ENCODE measurements at regions not wholly inside any gene's neighbourhood (a gene's known extent, or its start where the extent isn't known, plus 50 kb on each side); places are given as distances from the start of the nearest gene placed in this dataset.
A peak's percentile ranks its signal among the peaks of the same experiment; 100 is the strongest.

DNA sequence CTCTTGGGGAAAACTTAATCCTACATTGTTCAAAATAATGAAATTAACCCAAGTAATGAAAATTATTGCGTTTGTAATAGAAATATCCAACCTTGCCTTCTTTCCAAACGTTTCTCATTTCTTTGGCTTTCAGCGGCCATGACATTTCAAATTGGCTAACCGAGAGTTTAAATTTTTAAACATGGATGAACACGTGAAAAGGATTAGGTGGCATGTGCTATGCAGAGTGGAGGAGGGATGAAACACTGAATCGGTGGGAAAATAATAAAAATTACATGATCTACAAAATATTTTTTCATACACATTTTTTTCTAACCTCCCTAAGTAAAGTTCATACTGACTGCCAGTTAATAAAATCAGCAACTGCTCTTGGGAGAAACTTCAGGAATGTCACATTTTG, 728.4 kb upstream of the PKDCC start:
- DNase-seq (ENCODE audit: low spot score): no peak
- H3K4me1 ChIP-seq (ENCODE audit: insufficient read depth, poor library complexity, severe bottlenecking): peaks cover 3% of the 10 kb centered on the region
- H3K4me3 ChIP-seq (ENCODE audit: severe bottlenecking): no peak overlapping the region
- no peak for ATAC-seq (ENCODE audit: low read depth)
- H3K9me3 ChIP-seq (ENCODE audit: severe bottlenecking): no peaks in the 10 kb centered on the region
- no peaks in the 10 kb centered on the region for H3K36me3 ChIP-seq (ENCODE audit: low read depth)
- H3K27ac ChIP-seq (ENCODE audit: poor library complexity, severe bottlenecking): no peak overlapping the region
- no peaks in the 10 kb centered on the region for H3K27me3 ChIP-seq (ENCODE audit: insufficient read depth, poor library complexity, severe bottlenecking)
- TF ChIP-seq, protein P1, sequence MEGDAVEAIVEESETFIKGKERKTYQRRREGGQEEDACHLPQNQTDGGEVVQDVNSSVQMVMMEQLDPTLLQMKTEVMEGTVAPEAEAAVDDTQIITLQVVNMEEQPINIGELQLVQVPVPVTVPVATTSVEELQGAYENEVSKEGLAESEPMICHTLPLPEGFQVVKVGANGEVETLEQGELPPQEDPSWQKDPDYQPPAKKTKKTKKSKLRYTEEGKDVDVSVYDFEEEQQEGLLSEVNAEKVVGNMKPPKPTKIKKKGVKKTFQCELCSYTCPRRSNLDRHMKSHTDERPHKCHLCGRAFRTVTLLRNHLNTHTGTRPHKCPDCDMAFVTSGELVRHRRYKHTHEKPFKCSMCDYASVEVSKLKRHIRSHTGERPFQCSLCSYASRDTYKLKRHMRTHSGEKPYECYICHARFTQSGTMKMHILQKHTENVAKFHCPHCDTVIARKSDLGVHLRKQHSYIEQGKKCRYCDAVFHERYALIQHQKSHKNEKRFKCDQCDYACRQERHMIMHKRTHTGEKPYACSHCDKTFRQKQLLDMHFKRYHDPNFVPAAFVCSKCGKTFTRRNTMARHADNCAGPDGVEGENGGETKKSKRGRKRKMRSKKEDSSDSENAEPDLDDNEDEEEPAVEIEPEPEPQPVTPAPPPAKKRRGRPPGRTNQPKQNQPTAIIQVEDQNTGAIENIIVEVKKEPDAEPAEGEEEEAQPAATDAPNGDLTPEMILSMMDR (IDR thresholded peaks at IDR 0.05; ENCODE audit: poor library complexity, severe bottlenecking): no peak

- DNase-seq (ENCODE audit: low spot score) (no peak), ATAC-seq (ENCODE audit: low read depth) (no peak)
- Histone ChIP-seq H3K36me3 (ENCODE audit: low read depth) (no peaks in the 10 kb centered on the region), H3K4me3 (ENCODE audit: severe bottlenecking) (no peak overlapping the region), H3K27ac (ENCODE audit: poor library complexity, severe bottlenecking) (no peak overlapping the region), H3K27me3 (ENCODE audit: insufficient read depth, poor library complexity, severe bottlenecking) (no peaks in the 10 kb centered on the region), H3K9me3 (ENCODE audit: severe bottlenecking) (no peaks in the 10 kb centered on the region), H3K4me1 (ENCODE audit: insufficient read depth, poor library complexity, severe bottlenecking) (peaks cover 3% of the 10 kb centered on the region)
- TF ChIP-seq, protein P1 (IDR thresholded peaks at IDR 0.05; ENCODE audit: poor library complexity, severe bottlenecking): no peak
These were observed 727.3 kb upstream of the PKDCC start for GRCh38 chr2:41320491-41320890.

DNA sequence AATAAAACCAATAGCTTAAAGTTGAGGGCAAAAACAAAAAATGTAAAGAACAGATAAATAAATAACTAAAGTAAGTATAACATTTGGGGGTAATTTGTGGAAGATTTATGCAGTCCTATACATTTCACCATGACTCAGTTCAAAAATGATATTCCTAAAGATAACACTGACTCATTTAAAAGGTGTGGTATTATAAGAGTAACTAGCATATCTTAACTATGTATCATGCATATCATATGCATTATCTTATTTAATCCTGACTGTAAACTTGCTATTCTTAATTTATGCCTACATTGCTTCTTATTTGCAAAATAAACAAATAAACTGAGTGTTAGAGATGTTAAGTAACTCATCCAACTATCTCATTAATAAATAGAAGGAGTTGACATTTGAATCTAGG, 726.5 kb upstream of the PKDCC start:
- Histone ChIP-seq H3K36me3 (ENCODE audit: low read depth) (no peaks in the 10 kb centered on the region), H3K27ac (ENCODE audit: poor library complexity, severe bottlenecking) (no peak overlapping the region), H3K27me3 (ENCODE audit: insufficient read depth, poor library complexity, severe bottlenecking) (no peaks in the 10 kb centered on the region), H3K9me3 (ENCODE audit: severe bottlenecking) (no peaks in the 10 kb centered on the region), H3K4me3 (ENCODE audit: severe bottlenecking) (no peak overlapping the region), H3K4me1 (ENCODE audit: insufficient read depth, poor library complexity, severe bottlenecking) (peaks cover 3% of the 10 kb centered on the region)
- peak; percentile 90 for ATAC-seq (ENCODE audit: low read depth)
- TF ChIP-seq, protein P1 (IDR thresholded peaks at IDR 0.05; ENCODE audit: poor library complexity, severe bottlenecking): no peak
- DNase-seq (ENCODE audit: low spot score): no peak

DNA sequence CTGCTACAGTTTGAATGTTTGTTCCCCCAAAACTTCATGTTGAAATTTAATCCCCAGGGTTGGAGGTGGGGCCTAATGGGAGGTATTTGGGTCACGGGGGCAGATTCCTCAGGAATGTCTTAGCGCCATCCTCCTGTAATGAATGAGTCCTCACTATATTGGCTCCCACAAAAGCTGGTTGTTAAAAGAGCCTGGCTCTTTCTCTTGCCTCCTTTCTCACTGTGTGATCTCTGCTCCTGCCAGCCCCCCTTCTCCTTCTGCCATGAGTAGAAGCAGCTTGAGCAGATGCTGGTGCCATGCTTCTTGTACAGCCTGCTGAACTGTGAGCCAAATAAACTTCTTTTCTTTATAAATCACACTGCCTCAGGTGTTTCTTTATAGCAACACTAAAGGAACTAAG, 721.0 kb upstream of the PKDCC start:
- Histone ChIP-seq H3K4me3 (ENCODE audit: severe bottlenecking) (no peak overlapping the region), H3K4me1 (ENCODE audit: insufficient read depth, poor library complexity, severe bottlenecking) (no peaks in the 10 kb centered on the region), H3K9me3 (ENCODE audit: severe bottlenecking) (no peaks in the 10 kb centered on the region), H3K36me3 (ENCODE audit: low read depth) (no peaks in the 10 kb centered on the region), H3K27me3 (ENCODE audit: insufficient read depth, poor library complexity, severe bottlenecking) (peaks cover 5% of the 10 kb centered on the region), H3K27ac (ENCODE audit: poor library complexity, severe bottlenecking) (no peak overlapping the region)
- no peak for DNase-seq (ENCODE audit: low spot score)
- ATAC-seq (ENCODE audit: low read depth): 0 out of 3 replicates have a peak, but pooled peaks have one; percentile 29
- TF ChIP-seq, protein P1 (IDR thresholded peaks at IDR 0.05; ENCODE audit: poor library complexity, severe bottlenecking): no peak

DNA sequence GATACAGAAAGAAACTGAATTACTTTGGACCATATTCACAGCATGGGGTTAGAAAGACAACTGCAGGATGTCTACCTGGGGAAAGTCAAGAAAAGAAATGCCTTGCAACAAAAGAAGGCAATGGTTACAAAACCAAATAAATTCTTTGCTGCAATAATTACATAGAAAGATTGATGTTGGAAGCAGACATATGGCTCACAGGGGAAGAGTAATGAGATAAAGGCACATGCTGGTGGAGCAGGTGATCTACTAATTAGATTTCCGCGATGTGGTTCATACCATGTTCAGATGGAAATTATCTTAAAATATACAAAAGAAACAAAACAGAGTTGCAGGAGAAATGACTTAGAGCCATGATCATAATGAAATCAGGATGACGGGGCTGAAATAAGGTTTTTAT, 718.8 kb upstream of the PKDCC start:
- peaks cover 5% of the 10 kb centered on the region for H3K27me3 ChIP-seq (ENCODE audit: insufficient read depth, poor library complexity, severe bottlenecking)
- H3K36me3 ChIP-seq (ENCODE audit: low read depth): no peaks in the 10 kb centered on the region
- no peak for ATAC-seq (ENCODE audit: low read depth)
- no peaks in the 10 kb centered on the region for H3K9me3 ChIP-seq (ENCODE audit: severe bottlenecking)
- no peaks in the 10 kb centered on the region for H3K4me1 ChIP-seq (ENCODE audit: insufficient read depth, poor library complexity, severe bottlenecking)
- no peak overlapping the region for H3K27ac ChIP-seq (ENCODE audit: poor library complexity, severe bottlenecking)
- TF ChIP-seq, protein P1 (IDR thresholded peaks at IDR 0.05; ENCODE audit: poor library complexity, severe bottlenecking): no peak
- H3K4me3 ChIP-seq (ENCODE audit: severe bottlenecking): no peak overlapping the region
- DNase-seq (ENCODE audit: low spot score): no peak

Data from RWPE2 (cell line).